GM12878 (cell line): ENCODE measurements at regions not wholly inside any gene's neighbourhood (a gene's known extent, or its start where the extent isn't known, plus 50 kb on each side); places are given as distances from the start of the nearest gene placed in this dataset.

ENCODE experiments used
- ATAC-seq: fragments of 200-7000 bp; cut with Tn5 transposase; 3 replicates; pipeline ENCODE4 v1.9.1; 2020; ENCODE audit warnings: mild to moderate bottlenecking, moderate library complexity
- BruUV-seq: library from RNA; stranded (reverse); fragments of 400-500 nt; replicated peaks from 2 replicates; lab custom pipeline; 2021; lab: Mats Ljungman, UMichigan
- CTCF ChIA-PET: fragments of 300-600 bp; sonication (Branson Sonifier 250); formaldehyde crosslinking; extraction: SDS; loops from one replicate; lab custom pipeline; 2021; ENCODE audit warnings: inconsistent platforms; lab: Yijun Ruan, JAX
- POLR2A ChIA-PET: fragments of 350-600 bp; formaldehyde crosslinking; extraction: SDS; loops from one replicate; lab custom pipeline; 2021; ENCODE audit warnings: inconsistent platforms; lab: Charles Lee
- RAD21 ChIA-PET: fragments of 300-600 bp; sonication (Branson Sonifier 250); formaldehyde crosslinking; loops from one replicate; lab custom pipeline; 2023; ENCODE audit warnings: antibody characterized with exemption; ENCODE audit not compliant: unreplicated experiment; lab: Charles Lee
- SMC1A ChIA-PET: fragments of 300-600 bp; sonication (Branson Sonifier 250); formaldehyde crosslinking; loops from one replicate; lab custom pipeline; 2023; ENCODE audit not compliant: unreplicated experiment, uncharacterized antibody; lab: Charles Lee
- DNase-seq: peaks from one replicate; pipeline ENCODE4 v3.0.0-alpha.2; 2011; ENCODE audit warnings: low read depth, low spot score
- FAIRE-seq: peaks from 3 replicates; lab custom pipeline; 2011; peaks lifted over from hg19 to GRCh38; lab: Jason Lieb, UNC
- H2AFZ ChIP-seq: 2 replicates; pipeline ENCODE4 v1.6.0; 2011; ENCODE audit warnings: low read depth, low read length, control low read depth; ENCODE audit not compliant: control insufficient read depth
- H3K27ac ChIP-seq: 2 replicates; pipeline ENCODE4 v1.5.1; 2011; ENCODE audit warnings: control low read depth; ENCODE audit not compliant: control insufficient read depth, insufficient read depth
- H3K27me3 ChIP-seq, 2 experiments: replicated peaks in 1 of 2; 2 replicates each; pipeline versions ENCODE4 v1.6.0 to v1.6.1; 2011; ENCODE audit warnings: low read length in 1 of 2; ENCODE audit not compliant: control insufficient read depth in 2 of 2, insufficient read depth in 2 of 2
- H3K36me3 ChIP-seq, 2 experiments: 2 replicates each; pipeline ENCODE4 v1.5.1; 2011; ENCODE audit warnings: low read length in 1 of 2; ENCODE audit not compliant: control insufficient read depth in 2 of 2, insufficient read depth in 2 of 2
- H3K4me1 ChIP-seq: 2 replicates; pipeline ENCODE4 v1.6.1; 2011; ENCODE audit warnings: mild to moderate bottlenecking, low read length, moderate library complexity, mixed read lengths; ENCODE audit not compliant: control insufficient read depth, insufficient read depth
- H3K4me2 ChIP-seq: 2 replicates; pipeline ENCODE4 v1.6.0; 2011; ENCODE audit warnings: control low read depth; ENCODE audit not compliant: control insufficient read depth, insufficient read depth
- H3K4me3 ChIP-seq: fragments of 200-600 bp; sonication (generic); 2 replicates; pipeline ENCODE4 v1.5.1; 2016
- H3K79me2 ChIP-seq: 2 replicates; pipeline ENCODE4 v1.6.0; 2011; ENCODE audit warnings: low read length; ENCODE audit not compliant: control insufficient read depth, insufficient read depth
- H3K9ac ChIP-seq: 2 replicates; pipeline ENCODE4 v1.8.0; 2011; ENCODE audit warnings: low read length, control low read depth, mixed read lengths; ENCODE audit not compliant: control insufficient read depth, insufficient read depth
- H3K9me3 ChIP-seq: replicated peaks from 3 replicates; pipeline ENCODE4 v1.5.1; 2011; ENCODE audit warnings: mild to moderate bottlenecking, low read length; ENCODE audit not compliant: control insufficient read depth, insufficient read depth
- H4K20me1 ChIP-seq: 2 replicates; pipeline ENCODE4 v1.6.0; 2011; ENCODE audit not compliant: control insufficient read depth, insufficient read depth
- ATF2 ChIP-seq: IDR thresholded peaks from 2 replicates; pipeline ENCODE4 v1.6.1; 2012; ENCODE audit warnings: low read length, inconsistent platforms
- FOS ChIP-seq: IDR thresholded peaks from 3 replicates; pipeline ENCODE4 v1.6.1; 2011; ENCODE audit warnings: borderline replicate concordance; ENCODE audit not compliant: insufficient read length; ENCODE audit errors: extremely low read depth
- JUNB ChIP-seq: IDR thresholded peaks from 2 replicates; pipeline ENCODE4 v1.6.1; 2016; ENCODE audit warnings: antibody characterized with exemption, mild to moderate bottlenecking
- PKNOX1 ChIP-seq: fragments of 450-650 bp; IDR thresholded peaks from 2 replicates; pipeline ENCODE4 v1.6.1; 2016; ENCODE audit warnings: mild to moderate bottlenecking
- SIN3A ChIP-seq: IDR thresholded peaks from 2 replicates; pipeline ENCODE4 v1.6.1; 2012; ENCODE audit warnings: low read depth, low read length, improper control_type of control experiment
- SIX5 ChIP-seq: IDR thresholded peaks from 2 replicates; pipeline ENCODE4 v1.6.1; 2011; ENCODE audit warnings: mild to moderate bottlenecking, low read depth, low read length, moderate library complexity; ENCODE audit not compliant: severe bottlenecking
- WRNIP1 ChIP-seq: IDR thresholded peaks from 2 replicates; pipeline ENCODE4 v1.6.1; 2011; ENCODE audit warnings: low read depth, low read length, improper control_type of control experiment, borderline replicate concordance
- WGBS: methylation state at CpG from one replicate; pipeline ENCODE4 v1.1.6; 2016; ENCODE audit warnings: low lambda C conversion rate; ENCODE audit not compliant: insufficient replicate concordance, insufficient coverage; ENCODE audit errors: missing lambda C conversion rate; 5-methylcytosine and 5-hydroxymethylcytosine counted together
- in situ Hi-C: fragments of 300-500 bp; cut with MboI; formaldehyde crosslinking; loops from 9 replicates; pipeline ENCODE4 v1.14.3; 2018; ENCODE audit warnings: mixed read lengths
- intact Hi-C: fragments of 100-400 bp; cut with micrococcal nuclease; formaldehyde crosslinking; loops from one replicate; pipeline ENCODE4 v1.14.2; 2022; ENCODE audit not compliant: unreplicated experiment

DNA sequence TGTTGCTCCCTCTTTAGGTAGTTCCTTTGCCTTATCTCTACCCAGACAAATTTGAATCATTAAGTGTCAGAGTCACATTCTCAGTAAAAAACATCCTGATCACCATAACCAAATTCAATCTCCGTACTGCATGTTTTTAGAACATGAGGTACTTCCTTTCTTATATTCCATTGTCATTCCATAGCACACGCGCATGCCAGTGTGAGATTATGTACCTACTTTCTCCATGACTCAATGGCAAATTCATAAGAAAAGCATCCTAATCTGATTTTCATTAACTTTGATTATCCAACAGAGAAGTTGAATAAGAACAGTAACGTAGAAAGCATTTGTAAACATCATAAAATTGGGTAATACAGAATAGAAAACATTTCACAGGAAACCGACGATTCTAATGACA lies 1118.6 kb upstream of the CDH9 start:
- Histone ChIP-seq H2AFZ (no peak overlapping the region), H3K36me3 (no peaks in the 10 kb centered on the region), H3K4me1 (no peaks in the 10 kb centered on the region)
- ATAC-seq: no peak
- POLR2A ChIA-PET: no interaction called here
- in situ Hi-C loops: no loop called here
- TF ChIP-seq PKNOX1 (no peak), FOS (no peak), WRNIP1 (no peak)
- TF ChIP-seq, all 136 proteins: peak for 0
- no peak overlapping the region for H3K9ac ChIP-seq
- intact Hi-C loops: no loop called here
- ChIA-PET RAD21 (no interaction called here), CTCF (no interaction called here), SMC1A (no interaction called here)
- H3K4me3 ChIP-seq: no peak overlapping the region
- FAIRE-seq (no peak), DNase-seq (no peak)
- WGBS: 32% methylated on average over 6 of the region's 6 CpGs
- no peak overlapping the region for H3K4me2 ChIP-seq
- no peaks in the 10 kb centered on the region for H4K20me1 ChIP-seq
- H3K9me3 ChIP-seq: no peaks in the 10 kb centered on the region; the same call in 2 of the 3 replicates
- BruUV-seq: no TSS peak
- no peak overlapping the region for H3K27ac ChIP-seq
- no peaks in the 10 kb centered on the region for H3K79me2 ChIP-seq
- no peaks in the 10 kb centered on the region for H3K27me3 ChIP-seq

DNA sequence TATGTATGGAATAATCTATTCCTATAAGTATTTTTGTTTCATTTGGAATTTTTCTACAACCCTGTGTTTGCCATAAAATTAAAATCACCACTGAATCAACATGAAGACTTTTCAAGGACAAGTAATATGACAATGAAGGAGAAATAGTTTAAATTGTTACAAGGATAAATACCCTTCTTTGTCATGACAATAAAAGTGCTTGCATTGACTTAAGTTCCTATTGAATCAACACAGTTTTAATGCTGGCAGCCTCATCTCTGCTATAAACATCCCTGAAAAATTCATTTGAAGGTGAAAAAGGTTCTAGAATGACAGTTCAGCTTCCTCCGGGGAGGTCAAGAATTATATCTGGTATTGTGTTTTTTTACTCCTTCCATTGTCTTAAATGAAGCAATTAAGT lies 1105.1 kb upstream of the CDH9 start:
- DNase-seq: no peak
- Histone ChIP-seq H4K20me1 (no peaks in the 10 kb centered on the region), H3K9me3 (no peaks in the 10 kb centered on the region), H3K27ac (no peak overlapping the region), H2AFZ (no peak overlapping the region), H3K4me2 (no peak overlapping the region), H3K4me1 (no peaks in the 10 kb centered on the region), H3K27me3 (no peaks in the 10 kb centered on the region), H3K9ac (no peak overlapping the region), H3K4me3 (no peak overlapping the region), H3K36me3 (no peaks in the 10 kb centered on the region), H3K79me2 (no peaks in the 10 kb centered on the region)
- ATAC-seq: no peak
- CTCF ChIA-PET: interaction anchor here (1.4 kb wide), 1 partner anchor 22 kb away, joined by 3 read pairs; no protein-coding TSS in a partner anchor
- no peak for FAIRE-seq
- TF ChIP-seq JUNB: no peak
- no peak for TF ChIP-seq SIX5
- no peak for TF ChIP-seq ATF2
- no peak for TF ChIP-seq SIN3A
- POLR2A ChIA-PET: no interaction called here
- SMC1A ChIA-PET: no interaction called here
- WGBS: 86% methylated on average over 1 of the region's 1 CpG
- no TSS peak for BruUV-seq
- intact Hi-C loops: no loop called here
- RAD21 ChIA-PET: no interaction called here
- in situ Hi-C loops: no loop called here
